B cell (primary cell): ENCODE measurements at regions not wholly inside any gene's neighbourhood (a gene's known extent, or its start where the extent isn't known, plus 50 kb on each side); places are given as distances from the start of the nearest gene placed in this dataset.

Experiments used
- ATAC-seq: fragments of 200-7000 bp; cut with Tn5 transposase; one replicate; pipeline ENCODE4 v1.10.0; 2021; ENCODE audit warnings: low read depth, mild to moderate bottlenecking, moderate number of reproducible peaks, moderate library complexity
- CTCF ChIA-PET: fragments of 350-600 bp; sonication (Branson Sonifier 250); formaldehyde crosslinking; loops from one replicate; lab custom pipeline; 2021; ENCODE audit warnings: antibody characterized with exemption, inconsistent platforms; lab: Charles Lee
- POLR2A ChIA-PET: fragments of 350-600 bp; sonication (Branson Sonifier 250); formaldehyde crosslinking; loops from one replicate; lab custom pipeline; 2021; ENCODE audit warnings: antibody characterized with exemption; lab: Charles Lee
- DNase-seq: peaks from one replicate; pipeline ENCODE4 v3.0.0; 2013
- H2AFZ ChIP-seq: 2 replicates; pipeline ENCODE4 v1.6.1; 2012; ENCODE audit warnings: mild to moderate bottlenecking, low read depth, low read length; ENCODE audit not compliant: insufficient read depth, poor library complexity, severe bottlenecking
- H3K27ac ChIP-seq, 2 donors: 1 replicate in 1 of 2; 2 replicates in 1 of 2; pipeline ENCODE4 v1.5.1; 2012 to 2013; ENCODE audit warnings: low read length in 2 of 2, mild to moderate bottlenecking in 2 of 2, moderate library complexity in 1 of 2
- H3K27me3 ChIP-seq, 4 experiments: fragments of 200-600 bp in 1 of 4; sonication (generic) in 1 of 4; replicated peaks in 1 of 4; 1 replicate in 2 of 4; 2 replicates in 2 of 4; pipeline versions ENCODE4 v1.6.1 to v1.7.0; 2013 to 2016; ENCODE audit warnings: low read length in 3 of 4, mild to moderate bottlenecking in 2 of 4, mixed read lengths in 1 of 4, moderate library complexity in 1 of 4; ENCODE audit not compliant: insufficient read depth in 4 of 4, control insufficient read depth in 3 of 4; ENCODE audit errors: control extremely low read depth in 1 of 4
- H3K36me3 ChIP-seq, 2 experiments: replicated peaks in 1 of 2; 1 replicate in 1 of 2; 2 replicates in 1 of 2; pipeline versions ENCODE4 v1.6.1 to v1.7.1; 2013; ENCODE audit warnings: low read length in 1 of 2; ENCODE audit not compliant: insufficient read depth in 2 of 2, control insufficient read depth in 1 of 2; ENCODE audit errors: control extremely low read depth in 1 of 2, extremely low read depth in 1 of 2
- H3K4me1 ChIP-seq, 2 donors: fragments of 200-600 bp in 1 of 2; sonication (generic) in 1 of 2; 1 replicate in 1 of 2; 2 replicates in 1 of 2; pipeline versions ENCODE4 v1.5.1 to v1.6.1; 2013 to 2017; ENCODE audit warnings: low read length in 2 of 2; ENCODE audit not compliant: control insufficient read depth in 2 of 2, insufficient read depth in 2 of 2
- H3K4me2 ChIP-seq: replicated peaks from 2 replicates; pipeline ENCODE3; 2012; ENCODE audit warnings: mild to moderate bottlenecking, low read depth, low read length; ENCODE audit not compliant: poor library complexity, severe bottlenecking
- H3K4me3 ChIP-seq, 5 experiments: fragments of 200-600 bp in 1 of 5; sonication (generic) in 1 of 5; 1 replicate in 3 of 5; 2 replicates in 2 of 5; pipeline versions ENCODE4 v1.5.1 to v1.7.0; 2011 to 2016; ENCODE audit warnings: low read length in 4 of 5, mild to moderate bottlenecking in 4 of 5, low read depth in 2 of 5, control low read depth in 1 of 5, moderate library complexity in 1 of 5; ENCODE audit not compliant: insufficient read depth in 1 of 5; ENCODE audit errors: control extremely low read depth in 1 of 5, extremely low read depth in 1 of 5
- H3K79me2 ChIP-seq: fragments of 200-600 bp; sonication (generic); one replicate; pipeline ENCODE4 v1.6.0; 2016; ENCODE audit warnings: low read length; ENCODE audit not compliant: control insufficient read depth, insufficient read depth
- H3K9ac ChIP-seq: fragments of 200-600 bp; sonication (generic); 2 replicates; pipeline ENCODE4 v1.6.1; 2017; ENCODE audit warnings: mild to moderate bottlenecking, low read length, moderate library complexity
- H3K9me3 ChIP-seq, 3 donors: one replicate each; pipeline versions ENCODE4 v1.6.1 to v1.7.1; 2013; ENCODE audit warnings: low read length in 2 of 3; ENCODE audit not compliant: control insufficient read depth in 2 of 3, insufficient read depth in 1 of 3; ENCODE audit errors: control extremely low read depth in 1 of 3
- H4K20me1 ChIP-seq: 2 replicates; pipeline ENCODE4 v1.6.0; 2012; ENCODE audit warnings: mild to moderate bottlenecking, low read length; ENCODE audit not compliant: insufficient read depth, control insufficient read depth, poor library complexity, severe bottlenecking
- H3K27ac Mint-ChIP-seq: one replicate; pipeline ENCODE4 v1.8.0; 2021; ENCODE audit warnings: mixed read lengths
- H3K27me3 Mint-ChIP-seq: one replicate; pipeline ENCODE4 v1.8.0; 2021; ENCODE audit warnings: mixed read lengths
- H3K4me1 Mint-ChIP-seq: one replicate; pipeline ENCODE4 v1.8.0; 2021; ENCODE audit warnings: mixed read lengths
- H3K4me3 Mint-ChIP-seq: one replicate; pipeline ENCODE4 v1.8.0; 2021; ENCODE audit warnings: mixed read lengths
- H3K9me3 Mint-ChIP-seq: one replicate; pipeline ENCODE4 v1.8.0; 2022; ENCODE audit warnings: mixed read lengths; ENCODE audit not compliant: insufficient read depth
- CTCF ChIP-seq: fragments of 200-600 bp; IDR thresholded peaks from one replicate; pipeline ENCODE4 v1.8.0; 2022; ENCODE audit warnings: antibody characterized with exemption, mild to moderate bottlenecking
- EZH2 ChIP-seq: IDR thresholded peaks from 2 replicates; pipeline ENCODE4 v1.6.1; 2012; ENCODE audit warnings: borderline replicate concordance, low read depth, mild to moderate bottlenecking, moderate library complexity, low read length; ENCODE audit not compliant: insufficient read depth, poor library complexity, severe bottlenecking
- WGBS: methylation state at CpG from one replicate; pipeline ENCODE4 v1.1.5; 2013; ENCODE audit warnings: missing lambda C conversion rate; ENCODE audit not compliant: insufficient coverage; 5-methylcytosine and 5-hydroxymethylcytosine counted together
- intact Hi-C: fragments of 100-400 bp; cut with micrococcal nuclease; formaldehyde crosslinking; loops from one replicate; pipeline ENCODE4 v1.10.0; 2022

- H3K79me2 ChIP-seq, result no peaks in the 10 kb centered on the region
- no peaks in the 10 kb centered on the region for H4K20me1 ChIP-seq
- no peak for TF ChIP-seq EZH2
- TF ChIP-seq CTCF, result no peak
- no peak overlapping the region for H2AFZ ChIP-seq
- ATAC-seq (no peak), DNase-seq (no peak)
- no peaks in the 10 kb centered on the region for H3K36me3 ChIP-seq
- no peak overlapping the region for H3K9ac ChIP-seq
- no peaks in the 10 kb centered on the region for H3K4me1 Mint-ChIP-seq
- H3K4me3 Mint-ChIP-seq, result no peak overlapping the region
- no peak overlapping the region for H3K27ac Mint-ChIP-seq
- no peaks in the 10 kb centered on the region for H3K9me3 Mint-ChIP-seq
- H3K4me3 ChIP-seq, result no peak overlapping the region
- ChIA-PET POLR2A (interaction anchor here (0.6 kb wide), 1 partner anchor 56 kb away, joined by 3 read pairs; no protein-coding TSS in a partner anchor), CTCF (no interaction called here)
- H3K27me3 ChIP-seq, result no peaks in the 10 kb centered on the region
- intact Hi-C loops, result no loop called here
- no peak overlapping the region for H3K4me2 ChIP-seq
- no peaks in the 10 kb centered on the region for H3K4me1 ChIP-seq
- no peak overlapping the region for H3K27ac ChIP-seq
- peaks cover 0 to 2% (median 0%) of the 10 kb centered on the region in 3 donors for H3K9me3 ChIP-seq
- H3K27me3 Mint-ChIP-seq, result peaks cover 4% of the 10 kb centered on the region
- WGBS, result 50% methylated on average over 2 of the region's 3 CpGs
These were observed 138.3 kb upstream of the SHB start for GRCh38 chr9:38207247-38207778.

- DNase-seq, result no peak
- H3K36me3 ChIP-seq, result no peaks in the 10 kb centered on the region
- Mint-ChIP-seq H3K4me3 (no peak overlapping the region), H3K27me3 (peaks cover 3% of the 10 kb centered on the region), H3K27ac (no peak overlapping the region), H3K4me1 (no peaks in the 10 kb centered on the region), H3K9me3 (no peaks in the 10 kb centered on the region)
- no peak for TF ChIP-seq CTCF
- H3K27ac ChIP-seq, result no peak overlapping the region
- H3K9ac ChIP-seq, result no peak overlapping the region
- ChIA-PET CTCF (no interaction called here), POLR2A (no interaction called here)
- H3K9me3 ChIP-seq, result peaks cover 0 to 2% (median 0%) of the 10 kb centered on the region in 3 donors
- no peaks in the 10 kb centered on the region for H3K4me1 ChIP-seq
- no peak overlapping the region for H3K4me2 ChIP-seq
- intact Hi-C loops, result no loop called here
- no peak overlapping the region for H3K4me3 ChIP-seq
- ATAC-seq, result no peak
- no peaks in the 10 kb centered on the region for H4K20me1 ChIP-seq
- no peaks in the 10 kb centered on the region for H3K79me2 ChIP-seq
- no peak overlapping the region for H2AFZ ChIP-seq
- H3K27me3 ChIP-seq, result no peaks in the 10 kb centered on the region
These were observed 136.3 kb upstream of the SHB start for GRCh38 chr9:38205279-38205678.
